GM23248 (cell line): ENCODE measurements at regions not wholly inside any gene's neighbourhood (a gene's known extent, or its start where the extent isn't known, plus 50 kb on each side); places are given as distances from the start of the nearest gene placed in this dataset.
"Not testable (repeated sequence)": the region's sequence is repeated elsewhere in the genome, so short reads cannot be mapped to it uniquely, and the experiment has no call there.

Experiments used
- DNase-seq: peaks from one replicate; pipeline ENCODE4 v3.0.0-alpha.2; 2015
- H2AFZ ChIP-seq: fragments of 200-600 bp; sonication (generic); 2 replicates; pipeline ENCODE4 v1.6.1; 2016; ENCODE audit warnings: antibody characterized with exemption
- H3F3A ChIP-seq: fragments of 200-600 bp; sonication (generic); 2 replicates; pipeline ENCODE4 v1.6.1; 2016; ENCODE audit warnings: mild to moderate bottlenecking, antibody characterized with exemption, mixed run types; ENCODE audit not compliant: insufficient read depth
- H3K27ac ChIP-seq: fragments of 200-600 bp; sonication (generic); 2 replicates; pipeline ENCODE4 v1.5.1; 2016; ENCODE audit warnings: mild to moderate bottlenecking
- H3K27me3 ChIP-seq: fragments of 200-600 bp; sonication (generic); replicated peaks from 2 replicates; pipeline ENCODE4 v1.6.1; 2016; ENCODE audit warnings: mild to moderate bottlenecking; ENCODE audit not compliant: insufficient read depth
- H3K36me3 ChIP-seq: fragments of 200-600 bp; sonication (generic); 2 replicates; pipeline ENCODE4 v1.6.1; 2016; ENCODE audit warnings: low read depth, mild to moderate bottlenecking
- H3K4me1 ChIP-seq: fragments of 200-600 bp; sonication (generic); 2 replicates; pipeline ENCODE4 v1.6.1; 2016; ENCODE audit warnings: mild to moderate bottlenecking; ENCODE audit not compliant: insufficient read depth
- H3K4me2 ChIP-seq: fragments of 200-600 bp; sonication (generic); one replicate; pipeline ENCODE4 v1.6.1; 2016; ENCODE audit warnings: mild to moderate bottlenecking; ENCODE audit not compliant: unreplicated experiment
- H3K4me3 ChIP-seq: fragments of 200-600 bp; sonication (generic); 2 replicates; pipeline ENCODE4 v1.5.1; 2016; ENCODE audit warnings: mild to moderate bottlenecking
- H3K79me2 ChIP-seq: fragments of 200-600 bp; sonication (generic); 2 replicates; pipeline ENCODE4 v1.6.1; 2016; ENCODE audit warnings: mild to moderate bottlenecking; ENCODE audit not compliant: insufficient read depth
- H3K9ac ChIP-seq: fragments of 200-600 bp; sonication (generic); 2 replicates; pipeline ENCODE4 v1.6.1; 2016; ENCODE audit warnings: mild to moderate bottlenecking
- H3K9me2 ChIP-seq: fragments of 200-600 bp; sonication (generic); 2 replicates; pipeline ENCODE4 v1.6.1; 2016; ENCODE audit warnings: mixed run types, mild to moderate bottlenecking, moderate library complexity; ENCODE audit not compliant: insufficient read depth
- H3K9me3 ChIP-seq: fragments of 200-600 bp; sonication (generic); one replicate; pipeline ENCODE4 v1.6.1; 2017; ENCODE audit warnings: low read depth
- H4K20me1 ChIP-seq: fragments of 200-600 bp; sonication (generic); 2 replicates; pipeline ENCODE4 v1.6.0; 2016; ENCODE audit not compliant: insufficient read depth
- EZH2 ChIP-seq: fragments of 200-600 bp; sonication (generic); IDR thresholded peaks from 2 replicates; pipeline ENCODE4 v1.6.1; 2018; ENCODE audit warnings: antibody characterized with exemption, mild to moderate bottlenecking; ENCODE audit not compliant: insufficient read depth, poor library complexity, severe bottlenecking
- EZH2phosphoT487 ChIP-seq: fragments of 200-600 bp; sonication (generic); IDR thresholded peaks from 2 replicates; pipeline ENCODE4 v1.6.1; 2018; ENCODE audit warnings: antibody characterized with exemption, moderate library complexity, mild to moderate bottlenecking, low read depth; ENCODE audit not compliant: insufficient read depth
- WGBS, 2 experiments: methylation state at CpG; one replicate each; pipeline ENCODE4 v1.1.6; 2015 to 2017; ENCODE audit warnings: low lambda C conversion rate in 2 of 2, low coverage in 1 of 2; ENCODE audit errors: missing lambda C conversion rate in 2 of 2; 5-methylcytosine and 5-hydroxymethylcytosine counted together
- in situ Hi-C: fragments of 300-500 bp; cut with MboI; formaldehyde crosslinking; loops from 2 replicates; pipeline ENCODE4 v1.15.0; 2020

DNA sequence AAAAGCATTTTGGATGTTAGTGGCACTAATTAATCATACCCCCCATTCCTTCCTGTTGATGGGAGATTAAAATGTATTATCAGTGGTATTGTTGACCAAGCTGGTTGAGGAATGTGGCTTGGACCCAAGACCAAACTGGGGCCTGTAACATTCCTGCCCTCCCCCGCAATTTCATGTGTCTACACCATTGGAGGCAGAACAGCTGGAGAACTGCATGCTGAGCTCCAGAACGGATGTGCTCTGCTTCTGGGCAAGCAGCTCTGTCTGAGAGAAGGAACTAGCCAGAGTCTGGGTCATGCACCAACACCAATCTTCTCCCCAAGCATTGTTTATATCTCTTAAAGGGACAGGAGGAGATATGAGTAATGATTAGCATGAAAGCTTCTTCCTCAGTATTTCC, 185.5 kb downstream of the CEP135 start:
- no peak for TF ChIP-seq EZH2
- TF ChIP-seq EZH2phosphoT487: no peak
- no peaks in the 10 kb centered on the region for H3K9me2 ChIP-seq
- H3K4me1 ChIP-seq: no peaks in the 10 kb centered on the region
- peaks cover 8% of the 10 kb centered on the region; the same call in 1 of the 2 replicates for H3K27me3 ChIP-seq
- H3K9ac ChIP-seq: no peak overlapping the region
- WGBS, 2 experiments: 25 to 37% methylated on average over 2 of the region's 2 CpGs
- no peaks in the 10 kb centered on the region; the same call in 1 of the 2 replicates for H4K20me1 ChIP-seq
- no peaks in the 10 kb centered on the region for H3F3A ChIP-seq
- peak; percentile 51 for DNase-seq
- no peak overlapping the region for H2AFZ ChIP-seq
- no peaks in the 10 kb centered on the region for H3K9me3 ChIP-seq
- no peaks in the 10 kb centered on the region for H3K36me3 ChIP-seq
- in situ Hi-C loops: no loop called here
- no peaks in the 10 kb centered on the region for H3K79me2 ChIP-seq
- H3K27ac ChIP-seq: no peak overlapping the region
- no peak overlapping the region for H3K4me3 ChIP-seq
- H3K4me2 ChIP-seq: no peak overlapping the region

DNA sequence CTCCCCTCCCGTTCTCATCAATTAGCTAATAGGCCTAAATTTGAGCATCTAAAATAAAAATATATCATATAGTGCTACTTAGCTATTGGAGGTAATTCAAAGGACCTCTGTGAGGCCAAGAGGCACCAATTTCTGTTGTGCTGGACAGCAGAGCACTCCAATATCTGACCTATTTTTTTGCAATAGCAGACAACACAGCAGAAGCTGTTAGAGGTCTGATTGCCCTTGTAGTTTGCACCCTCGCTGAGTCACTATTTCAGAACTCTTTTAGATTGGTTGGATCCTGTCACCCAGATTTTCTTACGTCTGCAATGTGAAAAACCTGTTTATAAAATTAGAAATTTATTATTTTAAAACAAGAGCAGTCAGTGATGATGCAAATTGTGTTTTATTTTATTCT, 184.1 kb downstream of the CEP135 start:
- in situ Hi-C loops: no loop called here
- Histone ChIP-seq H3K9ac (no peak overlapping the region), H3K4me3 (no peak overlapping the region), H3K4me1 (no peaks in the 10 kb centered on the region), H3K36me3 (no peaks in the 10 kb centered on the region), H3K9me2 (no peaks in the 10 kb centered on the region), H3K79me2 (no peaks in the 10 kb centered on the region), H3F3A (no peaks in the 10 kb centered on the region), H3K4me2 (no peak overlapping the region), H4K20me1 (no peaks in the 10 kb centered on the region; the same call in 1 of the 2 replicates), H3K9me3 (no peaks in the 10 kb centered on the region), H3K27ac (no peak overlapping the region), H2AFZ (no peak overlapping the region), H3K27me3 (peaks cover 8% of the 10 kb centered on the region; the same call in 1 of the 2 replicates)
- TF ChIP-seq EZH2 (no peak), EZH2phosphoT487 (no peak)
- no peak for DNase-seq
- 31 to 32% methylated on average over 3 of the region's 3 CpGs for WGBS, 2 experiments

DNA sequence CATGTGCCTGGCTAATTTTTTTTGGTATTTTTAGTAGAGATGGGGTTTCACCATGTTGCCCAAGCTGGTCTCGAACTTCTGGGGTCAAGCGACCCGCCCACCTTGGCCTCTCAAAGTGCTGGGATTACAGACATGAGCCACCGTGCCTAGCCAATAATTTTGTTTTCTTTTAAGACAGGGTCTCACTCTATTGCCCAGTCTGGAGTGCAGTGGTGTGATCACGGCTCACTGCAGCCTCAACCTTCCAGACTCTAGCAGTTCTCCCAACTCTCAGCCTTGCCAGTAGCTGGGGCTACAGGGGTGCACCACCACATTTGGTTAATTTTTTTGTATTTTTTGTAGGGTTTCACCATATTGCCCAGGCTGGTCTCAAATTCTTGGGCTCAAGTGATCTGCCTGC, 183.4 kb downstream of the CEP135 start:
- H3F3A ChIP-seq, H3K9me3 ChIP-seq, H3K4me2 ChIP-seq, H2AFZ ChIP-seq, H3K4me3 ChIP-seq, H3K4me1 ChIP-seq, in situ Hi-C loops, H3K9ac ChIP-seq, H3K9me2 ChIP-seq, H3K27ac ChIP-seq, H4K20me1 ChIP-seq, H3K27me3 ChIP-seq, DNase-seq, H3K79me2 ChIP-seq, H3K36me3 ChIP-seq: not testable (repeated sequence)
- WGBS, 2 experiments: 42 to 55% methylated on average over 5 of the region's 5 CpGs

DNA sequence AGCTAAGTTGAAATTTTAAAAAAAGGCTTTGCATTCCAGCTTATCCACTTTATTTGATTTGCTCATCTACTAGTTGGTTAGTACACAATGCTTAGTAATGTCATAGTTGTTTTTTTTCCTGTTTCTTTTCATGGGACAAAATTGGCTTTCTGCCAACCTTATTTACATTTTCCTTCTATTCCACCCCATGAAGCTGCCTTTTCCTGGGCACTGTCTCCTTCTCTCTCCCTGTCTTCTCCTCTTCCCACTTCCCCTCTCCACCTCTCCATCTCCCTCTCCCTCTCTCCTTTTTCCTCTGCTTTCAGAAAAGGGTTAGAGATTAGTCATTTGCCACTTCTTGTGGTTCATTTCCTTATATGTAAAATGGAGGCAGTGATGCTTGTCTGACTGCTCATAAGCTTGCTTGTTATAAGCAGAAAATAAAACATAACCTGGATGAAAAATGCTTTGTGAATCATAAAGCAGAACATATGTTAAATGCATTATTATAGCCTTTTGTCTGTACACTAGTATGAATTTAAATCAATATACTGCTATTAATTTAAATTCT, 181.9 kb downstream of the CEP135 start:
- DNase-seq: peak; percentile 23
- H3K4me1 ChIP-seq: no peaks in the 10 kb centered on the region
- no peak for TF ChIP-seq EZH2phosphoT487
- TF ChIP-seq EZH2: no peak
- no peaks in the 10 kb centered on the region for H3K9me2 ChIP-seq
- no peaks in the 10 kb centered on the region for H3K79me2 ChIP-seq
- H3K4me2 ChIP-seq: no peak overlapping the region
- no peak overlapping the region for H3K9ac ChIP-seq
- H3K9me3 ChIP-seq: no peaks in the 10 kb centered on the region
- no peaks in the 10 kb centered on the region for H3K36me3 ChIP-seq
- no peak overlapping the region for H3K27ac ChIP-seq
- in situ Hi-C loops: no loop called here
- no peaks in the 10 kb centered on the region for H3K27me3 ChIP-seq
- H3F3A ChIP-seq: no peaks in the 10 kb centered on the region
- H2AFZ ChIP-seq: no peak overlapping the region
- no peaks in the 10 kb centered on the region for H4K20me1 ChIP-seq
- H3K4me3 ChIP-seq: no peak overlapping the region

DNA sequence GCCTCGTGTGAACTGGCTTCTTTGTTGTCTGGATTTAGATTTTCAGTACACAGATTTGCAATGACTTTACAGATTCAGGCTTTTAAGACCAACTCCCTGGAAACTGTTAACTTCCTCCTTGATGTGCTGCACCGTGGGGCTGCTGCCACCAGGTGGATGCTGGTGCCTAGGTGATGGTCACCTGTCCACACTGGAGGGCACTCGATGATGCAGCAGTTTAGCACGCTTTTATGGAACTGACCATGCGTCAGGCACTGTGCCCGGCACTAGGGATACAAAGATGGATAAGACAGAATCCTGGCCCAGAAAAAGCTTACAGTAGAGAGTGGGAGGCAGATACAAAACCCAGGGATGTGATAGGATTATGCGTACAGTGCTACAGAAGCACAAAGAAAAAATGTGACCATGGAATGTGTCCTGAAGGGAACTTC, 180.7 kb downstream of the CEP135 start:
- no peaks in the 10 kb centered on the region for H3K9me2 ChIP-seq
- H3K27me3 ChIP-seq: no peaks in the 10 kb centered on the region
- no peaks in the 10 kb centered on the region for H3K36me3 ChIP-seq
- no peaks in the 10 kb centered on the region for H3K9me3 ChIP-seq
- in situ Hi-C loops: no loop called here
- H3K4me2 ChIP-seq: no peak overlapping the region
- no peak overlapping the region for H3K9ac ChIP-seq
- H3K27ac ChIP-seq: no peak overlapping the region
- no peaks in the 10 kb centered on the region for H4K20me1 ChIP-seq
- DNase-seq: no peak
- no peaks in the 10 kb centered on the region for H3K4me1 ChIP-seq
- no peaks in the 10 kb centered on the region for H3K79me2 ChIP-seq
- H3F3A ChIP-seq: no peaks in the 10 kb centered on the region
- 54 to 64% methylated on average over 7 of the region's 7 CpGs for WGBS, 2 experiments
- no peak overlapping the region for H2AFZ ChIP-seq
- TF ChIP-seq EZH2 (no peak), EZH2phosphoT487 (no peak)
- H3K4me3 ChIP-seq: no peak overlapping the region
